DND-41 (cell line): ENCODE measurements at regions not wholly inside any gene's neighbourhood (a gene's known extent, or its start where the extent isn't known, plus 50 kb on each side); places are given as distances from the start of the nearest gene placed in this dataset.
A peak's percentile ranks its signal among the peaks of the same experiment; 100 is the strongest.

Experiments used
- ATAC-seq: fragments of 200-7000 bp; cut with Tn5 transposase; 3 replicates; pipeline ENCODE4 v1.9.1; 2021; ENCODE audit warnings: low read depth; ENCODE audit not compliant: insufficient read depth
- DNase-seq: peaks from one replicate; pipeline ENCODE4 v3.0.0-alpha.2; 2020
- H2AFZ ChIP-seq: 2 replicates; pipeline ENCODE4 v1.6.0; 2012; ENCODE audit warnings: low read depth, low read length
- H3K27ac ChIP-seq: 2 replicates; pipeline ENCODE4 v1.5.1; 2012; ENCODE audit warnings: low read length, inconsistent platforms
- H3K27me3 ChIP-seq: fragments of 200-600 bp; sonication (generic); 2 replicates; pipeline ENCODE4 v1.6.0; 2012; ENCODE audit warnings: low read length, mild to moderate bottlenecking, inconsistent platforms; ENCODE audit not compliant: insufficient read depth, poor library complexity
- H3K36me3 ChIP-seq: 2 replicates; pipeline ENCODE4 v1.5.1; 2012; ENCODE audit warnings: low read length, inconsistent platforms; ENCODE audit not compliant: insufficient read depth
- H3K4me1 ChIP-seq: 2 replicates; pipeline ENCODE4 v1.5.1; 2012; ENCODE audit warnings: mild to moderate bottlenecking, low read length; ENCODE audit not compliant: insufficient read depth
- H3K4me2 ChIP-seq: 2 replicates; pipeline ENCODE4 v1.6.0; 2012; ENCODE audit warnings: mild to moderate bottlenecking, moderate library complexity, low read length, inconsistent platforms; ENCODE audit not compliant: insufficient read depth
- H3K4me3 ChIP-seq, 2 experiments: fragments of 200-600 bp in 1 of 2; shearing (Covaris generic) in 1 of 2; 2 replicates each; pipeline ENCODE4 v1.5.1; 2012 to 2016; ENCODE audit warnings: inconsistent platforms in 2 of 2, low read length in 2 of 2, mild to moderate bottlenecking in 2 of 2, low read depth in 1 of 2, moderate library complexity in 1 of 2
- H3K79me2 ChIP-seq: 2 replicates; pipeline ENCODE4 v1.6.0; 2012; ENCODE audit warnings: low read length, inconsistent platforms; ENCODE audit not compliant: insufficient read depth
- H3K9ac ChIP-seq: 2 replicates; pipeline ENCODE4 v1.6.0; 2012; ENCODE audit warnings: low read depth, mild to moderate bottlenecking, inconsistent platforms, low read length, moderate library complexity
- H3K9me3 ChIP-seq: 2 replicates; pipeline ENCODE4 v1.5.1; 2012; ENCODE audit warnings: low read length, moderate library complexity, mild to moderate bottlenecking, inconsistent platforms; ENCODE audit not compliant: insufficient read depth, severe bottlenecking
- H4K20me1 ChIP-seq: 2 replicates; pipeline ENCODE4 v1.6.0; 2012; ENCODE audit warnings: low read length; ENCODE audit not compliant: insufficient read depth
- CTCF ChIP-seq: IDR thresholded peaks from 2 replicates; pipeline ENCODE4 v1.5.1; 2012; ENCODE audit warnings: borderline replicate concordance, low read length, moderate library complexity, mild to moderate bottlenecking; ENCODE audit not compliant: poor library complexity, severe bottlenecking; ENCODE audit errors: extremely low read depth
- EZH2 ChIP-seq: IDR thresholded peaks from 3 replicates; pipeline ENCODE4 v1.6.1; 2012; ENCODE audit warnings: borderline replicate concordance, low read depth, mild to moderate bottlenecking, moderate library complexity, low read length, inconsistent platforms; ENCODE audit not compliant: severe bottlenecking

GRCh38 chr1:170262276-170262939 lies 116.6 kb downstream of the NTMT2 start:
- no peak for ATAC-seq
- TF ChIP-seq CTCF (no peak), EZH2 (no peak)

GRCh38 chr1:170265234-170265633 lies 119.5 kb downstream of the NTMT2 start:
- Histone ChIP-seq H3K36me3 (no peaks in the 10 kb centered on the region), H3K9me3 (no peaks in the 10 kb centered on the region), H3K4me2 (no peak overlapping the region), H2AFZ (no peak overlapping the region), H3K79me2 (no peaks in the 10 kb centered on the region), H4K20me1 (no peaks in the 10 kb centered on the region), H3K27me3 (no peaks in the 10 kb centered on the region), H3K27ac (no peak overlapping the region), H3K4me3 (no peak overlapping the region), H3K4me1 (no peaks in the 10 kb centered on the region), H3K9ac (no peak overlapping the region)
- no peak for TF ChIP-seq CTCF
- no peak for TF ChIP-seq EZH2
- ATAC-seq (no peak), DNase-seq (no peak)

More at GRCh38 chr1:170262276-170262939, 116.6 kb downstream of the NTMT2 start:
- H3K4me1 ChIP-seq: no peaks in the 10 kb centered on the region
- H4K20me1 ChIP-seq: no peaks in the 10 kb centered on the region
- no peak overlapping the region for H3K4me3 ChIP-seq
- H3K36me3 ChIP-seq: no peaks in the 10 kb centered on the region
- H2AFZ ChIP-seq: no peak overlapping the region
- H3K9ac ChIP-seq: no peak overlapping the region
- no peaks in the 10 kb centered on the region for H3K9me3 ChIP-seq
- H3K27me3 ChIP-seq: no peaks in the 10 kb centered on the region
- H3K27ac ChIP-seq: no peak overlapping the region
- no peak overlapping the region for H3K4me2 ChIP-seq
- no peak for DNase-seq
- no peaks in the 10 kb centered on the region for H3K79me2 ChIP-seq

GRCh38 chr1:170267317-170267716 lies 121.6 kb downstream of the NTMT2 start:
- Histone ChIP-seq H2AFZ (no peak overlapping the region), H4K20me1 (no peaks in the 10 kb centered on the region), H3K9ac (no peak overlapping the region), H3K4me3 (no peak overlapping the region), H3K36me3 (no peaks in the 10 kb centered on the region), H3K27me3 (no peaks in the 10 kb centered on the region), H3K79me2 (no peaks in the 10 kb centered on the region), H3K27ac (no peak overlapping the region), H3K4me1 (no peaks in the 10 kb centered on the region), H3K4me2 (no peak overlapping the region), H3K9me3 (no peaks in the 10 kb centered on the region)
- ATAC-seq (no peak), DNase-seq (no peak)
- TF ChIP-seq EZH2 (no peak), CTCF (peak; percentile 26)
